CD4-positive, alpha-beta T cell treated with Interleukin-6 for 4 hours (primary cell): ENCODE measurements at regions not wholly inside any gene's neighbourhood (a gene's known extent, or its start where the extent isn't known, plus 50 kb on each side); places are given as distances from the start of the nearest gene placed in this dataset.
"Not testable (repeated sequence)": the region's sequence is repeated elsewhere in the genome, so short reads cannot be mapped to it uniquely, and the experiment has no call there.

ENCODE experiments used
- DNase-seq: peaks from one replicate; pipeline ENCODE4 v3.0.0-alpha.2; 2020; ENCODE audit warnings: mixed read lengths

DNA sequence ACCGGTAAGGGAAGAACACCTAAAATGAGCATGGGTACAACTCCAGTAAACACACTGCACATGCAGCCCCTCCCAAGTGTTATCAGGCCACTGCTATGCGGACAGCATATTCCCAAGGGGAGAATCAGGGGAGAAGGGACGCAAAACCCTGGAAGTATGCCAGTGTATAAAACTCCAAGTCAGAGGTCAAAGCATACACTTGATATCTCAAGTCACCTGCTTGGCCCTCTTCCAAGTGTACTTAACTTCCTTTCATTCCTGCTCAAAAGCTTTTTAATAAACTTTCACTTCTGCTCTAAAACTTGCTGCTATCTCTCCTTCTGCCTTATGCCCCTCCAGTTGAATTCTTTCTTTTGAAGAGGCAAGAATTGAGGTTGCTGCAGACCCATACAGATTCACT lies 408.1 kb downstream of the HTR1A start:
- no peak for DNase-seq

- DNase-seq: no peak
These were observed 409.2 kb downstream of the HTR1A start for GRCh38 chr5:63553073-63553472.

DNA sequence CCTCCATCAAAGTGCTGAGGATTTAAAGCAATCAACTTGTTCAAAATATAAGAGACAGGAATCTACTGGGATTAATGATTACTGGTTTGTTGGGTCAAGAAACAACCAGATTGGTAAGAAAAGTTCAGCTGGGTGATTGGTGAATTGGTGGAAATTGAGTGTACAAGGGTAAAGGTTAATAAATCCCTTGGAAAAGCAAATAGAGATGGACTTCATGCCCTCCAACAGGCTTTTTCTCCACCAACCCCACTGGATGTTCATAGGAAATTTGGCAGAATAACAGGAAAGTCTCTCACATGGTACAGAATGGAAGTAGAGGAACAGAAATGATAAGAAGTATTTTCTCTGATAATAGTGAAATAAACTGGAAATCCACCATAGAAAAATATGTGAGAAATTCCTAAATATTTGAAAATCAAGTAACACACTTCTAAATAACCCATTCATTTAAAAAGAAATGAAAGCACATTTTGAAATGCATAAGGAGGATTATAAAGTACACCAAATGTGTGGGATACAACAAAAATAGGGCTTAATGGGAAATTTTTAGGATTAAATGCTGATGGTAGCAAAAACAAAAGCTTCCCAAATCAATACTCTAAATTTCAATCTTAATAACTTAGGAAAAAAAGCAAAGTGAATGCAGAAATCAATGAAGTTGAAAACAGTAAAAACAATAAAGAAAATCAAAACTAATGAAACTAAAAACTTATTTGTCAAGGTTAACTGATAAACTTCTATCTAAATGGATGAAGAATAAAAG lies 426.2 kb downstream of the HTR1A start:
- DNase-seq: no peak

GRCh38 chr5:63524281-63524680 lies 438.0 kb downstream of the HTR1A start:
- no peak for DNase-seq

- DNase-seq: no peak
These were observed 446.2 kb downstream of the HTR1A start for GRCh38 chr5:63516006-63516405.

DNA sequence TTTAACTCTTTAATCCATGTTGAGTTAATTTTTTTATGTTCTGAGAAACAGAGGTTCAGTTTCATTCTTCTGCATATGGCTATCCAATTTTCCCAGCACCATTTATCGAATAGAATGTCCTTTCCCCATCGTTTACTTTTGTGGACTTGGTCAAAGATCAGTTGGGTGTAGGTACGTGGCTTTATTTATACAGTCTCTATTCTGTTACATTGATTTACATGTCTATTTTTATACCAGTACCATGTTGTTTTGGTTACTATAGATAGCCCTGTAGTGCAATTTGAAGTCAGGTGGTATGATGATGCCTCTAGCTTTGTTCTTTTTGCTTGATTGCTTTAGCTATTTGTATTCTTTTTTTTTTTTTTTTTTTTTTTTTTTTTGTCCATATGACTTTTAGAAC lies 462.0 kb downstream of the HTR1A start:
- DNase-seq: no peak

DNA sequence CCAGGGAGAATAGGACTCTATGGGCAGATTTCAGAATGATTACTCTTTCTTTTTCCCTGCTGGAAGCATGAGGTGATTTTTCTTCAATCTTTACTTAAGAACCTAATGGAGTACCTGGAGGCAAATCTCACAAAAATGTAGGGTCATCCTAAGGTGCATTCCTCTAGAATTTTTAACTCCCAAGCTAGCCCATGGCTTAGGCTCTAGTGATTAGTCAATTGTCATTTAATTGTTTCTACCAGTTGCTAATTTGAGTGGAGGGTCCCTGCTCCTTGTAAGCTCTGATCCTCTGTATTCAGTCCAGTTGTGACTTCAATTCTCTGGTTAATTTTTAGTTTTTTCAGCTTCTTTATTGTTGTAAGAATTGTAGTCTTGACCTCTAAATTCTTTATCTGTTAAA lies 467.0 kb downstream of the HTR1A start:
- no peak for DNase-seq

DNA sequence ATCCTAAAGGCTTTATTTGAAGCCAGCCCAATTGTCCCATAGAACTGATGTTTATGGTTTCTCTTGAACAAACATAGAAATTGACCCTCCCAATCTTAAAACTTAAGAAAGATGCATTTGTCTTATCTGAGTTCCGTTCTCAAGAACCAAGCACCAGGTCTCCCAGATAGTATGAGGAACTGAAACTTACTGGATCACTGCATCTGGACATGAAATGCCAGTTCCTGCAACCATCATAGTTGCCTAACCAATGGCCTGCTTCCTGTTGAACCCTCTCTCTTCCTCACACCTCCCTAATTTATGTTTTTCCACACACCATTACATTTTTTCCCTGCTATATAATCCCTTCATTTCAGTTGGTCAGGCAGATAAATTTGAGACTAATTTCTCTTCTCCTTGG lies 478.9 kb downstream of the HTR1A start:
- no peak for DNase-seq

- no peak for DNase-seq
These were observed 488.8 kb downstream of the HTR1A start for GRCh38 chr5:63473335-63473967.

- DNase-seq: no peak
These were observed 506.0 kb downstream of the HTR1A start for GRCh38 chr5:63456279-63456678.

- no peak for DNase-seq
These were observed 511.1 kb downstream of the HTR1A start for GRCh38 chr5:63451188-63451587.

DNA sequence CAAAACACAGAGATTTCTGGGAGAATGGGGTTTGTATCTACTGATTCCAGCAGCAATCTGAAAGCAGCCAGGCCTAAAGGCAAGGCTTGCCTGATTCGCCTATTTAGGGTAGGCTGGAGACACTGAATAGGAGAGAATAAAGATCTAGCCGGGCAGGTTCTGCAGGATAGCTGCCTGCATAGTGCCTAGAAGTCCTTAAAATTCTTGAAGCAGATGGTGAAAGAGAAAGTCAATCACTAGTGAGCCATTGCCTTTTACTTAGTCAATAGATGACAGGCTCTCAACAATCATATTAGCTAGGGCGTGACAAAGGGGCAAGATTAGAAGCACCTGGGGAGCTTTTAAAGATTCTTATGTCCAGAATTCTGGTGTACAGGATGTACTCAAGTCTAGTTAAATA lies 522.7 kb downstream of the HTR1A start:
- no peak for DNase-seq

DNA sequence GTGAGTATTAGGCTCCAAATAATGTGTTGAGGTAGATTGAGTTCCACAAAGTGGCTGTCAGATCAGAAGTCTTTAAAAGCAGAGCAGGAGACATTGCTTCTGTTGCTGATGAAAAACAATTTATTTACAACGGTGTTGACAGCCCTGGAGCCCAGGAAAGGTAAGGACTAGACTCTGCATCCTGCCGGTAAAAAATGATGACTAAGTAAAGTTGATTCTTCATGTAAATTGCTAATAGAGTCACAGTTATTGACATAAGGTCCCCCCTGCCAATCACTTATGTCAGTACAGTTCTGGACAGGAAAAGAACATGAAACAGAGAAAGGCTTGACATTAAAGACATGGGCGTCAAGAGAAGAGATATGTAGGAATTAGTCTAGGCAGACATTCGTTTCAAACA lies 552.5 kb downstream of the HTR1A start:
- no peak for DNase-seq

DNA sequence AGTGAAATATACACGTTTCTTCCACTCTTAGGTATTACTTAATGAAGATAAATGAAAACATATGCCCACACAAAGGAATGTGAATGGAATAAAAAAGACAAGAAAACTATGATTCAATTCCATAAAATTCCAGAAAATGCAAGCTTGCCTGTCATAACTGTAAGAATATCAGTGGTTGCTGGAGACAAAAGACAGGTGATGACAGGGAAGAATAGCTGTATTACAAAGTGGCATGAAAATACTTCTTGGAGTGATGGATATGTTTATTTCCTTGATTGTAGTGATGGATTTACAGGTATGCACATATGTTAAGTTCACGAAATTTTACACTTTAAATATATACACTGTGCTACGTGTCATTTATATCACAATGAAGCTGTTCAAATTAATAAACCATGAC lies 553.3 kb downstream of the HTR1A start:
- no peak for DNase-seq

DNA sequence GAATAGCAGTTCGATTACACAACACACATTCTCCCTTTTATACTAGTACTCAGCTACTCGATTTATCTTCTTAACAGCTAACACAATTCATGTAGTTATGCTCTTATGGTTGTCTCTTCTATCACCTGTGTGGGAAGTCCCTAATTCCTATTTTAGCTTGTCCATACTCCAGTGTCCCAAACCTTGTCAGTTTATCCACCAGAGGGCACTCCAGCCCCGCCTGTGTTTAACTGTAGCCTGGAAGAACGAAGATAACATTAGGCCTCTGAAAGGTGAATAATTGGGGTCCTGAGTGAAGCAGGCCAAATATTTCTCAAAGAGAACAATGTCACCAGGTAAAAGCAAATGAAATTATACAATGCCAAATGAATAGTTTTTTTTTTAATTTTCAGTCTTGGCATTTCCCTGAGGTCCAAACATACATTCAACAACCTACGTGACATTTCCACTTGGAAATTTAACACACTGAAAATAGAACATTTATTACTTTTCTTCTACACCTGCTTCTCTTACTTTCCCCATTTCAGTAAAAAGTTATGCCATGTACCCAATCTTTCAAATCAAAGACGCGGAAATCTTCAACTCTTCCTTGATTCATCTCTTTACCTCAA lies 560.7 kb downstream of the HTR1A start:
- no peak for DNase-seq

DNA sequence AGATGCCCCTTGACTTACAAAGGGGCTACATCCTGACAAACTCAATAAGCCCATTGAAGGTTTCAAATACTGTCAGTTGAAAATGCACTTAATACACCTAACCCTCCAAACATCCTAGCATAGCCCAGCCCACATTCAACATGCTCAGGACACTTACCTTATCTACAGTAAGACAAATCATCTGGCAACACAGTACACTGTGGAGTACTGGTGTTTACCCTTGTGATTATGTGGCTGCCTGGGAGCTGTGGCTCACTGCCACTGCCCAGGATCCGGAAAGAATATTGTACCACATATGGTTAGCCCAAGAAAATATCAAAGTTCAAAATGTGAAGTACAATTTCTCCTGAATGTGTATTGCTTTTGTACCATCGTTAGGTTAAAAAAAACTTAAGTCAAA lies 562.2 kb downstream of the HTR1A start:
- DNase-seq: no peak

DNA sequence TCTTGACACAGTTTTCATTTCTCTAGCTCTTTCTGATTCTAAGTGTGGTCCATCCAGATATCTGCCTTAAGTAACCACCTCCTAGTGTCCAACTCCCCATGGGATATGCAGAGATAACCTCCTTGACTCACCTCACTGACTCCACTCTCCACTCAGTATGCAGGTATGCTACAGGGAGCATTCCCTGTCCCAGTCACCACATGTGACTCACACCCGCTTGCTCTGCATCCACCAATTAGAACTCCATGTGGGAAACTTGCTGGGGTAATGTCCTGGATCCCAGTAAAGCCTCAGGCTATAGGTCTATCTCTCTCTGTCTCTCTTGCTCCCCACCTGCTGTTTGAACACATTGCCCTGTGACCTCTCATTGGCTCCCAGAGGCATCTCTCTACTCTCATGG lies 563.9 kb downstream of the HTR1A start:
- DNase-seq: no peak

- DNase-seq: not testable (repeated sequence)
These were observed 574.1 kb downstream of the HTR1A start for GRCh38 chr5:63388188-63388587.

DNA sequence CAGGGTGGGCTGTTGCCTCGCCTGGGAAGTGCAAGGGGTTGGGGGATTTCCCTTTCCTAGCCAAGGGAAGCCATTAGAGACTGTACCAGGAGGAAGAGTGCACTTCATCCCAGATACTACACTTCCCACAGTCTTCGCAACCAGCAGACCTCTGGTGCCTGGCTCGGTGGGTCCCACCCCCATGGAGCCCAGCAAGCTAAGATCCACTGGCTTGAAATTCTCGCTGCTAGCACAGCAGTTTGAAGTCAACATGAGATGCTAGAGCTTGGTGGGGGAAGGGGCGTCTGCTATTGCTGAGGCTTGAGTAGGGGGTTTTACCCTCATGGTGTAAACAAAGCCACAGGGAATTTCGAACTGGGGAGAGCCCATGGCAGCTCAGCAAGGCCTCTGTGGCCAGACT lies 586.4 kb downstream of the HTR1A start:
- DNase-seq: no peak

GRCh38 chr5:63374085-63374484 lies 588.2 kb downstream of the HTR1A start:
- no peak for DNase-seq

DNA sequence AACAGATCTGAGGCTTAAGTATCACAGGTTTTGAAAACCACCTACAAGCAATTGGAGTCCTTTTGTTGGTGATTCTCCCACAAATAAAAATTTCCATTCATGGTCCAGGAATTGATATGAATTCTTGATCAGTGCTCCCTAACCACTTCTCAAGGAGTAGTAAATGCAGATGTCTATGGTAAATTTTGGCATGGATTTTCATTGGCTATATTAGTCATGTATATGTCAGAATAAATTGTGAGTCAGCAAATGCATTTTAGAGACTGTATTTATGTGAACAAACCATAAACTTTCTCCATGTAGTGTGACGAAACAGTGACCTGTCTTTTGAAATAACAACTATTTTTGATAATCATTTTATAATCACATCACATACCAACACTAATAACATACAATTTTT lies 611.1 kb downstream of the HTR1A start:
- DNase-seq: no peak

- DNase-seq: no peak
These were observed 615.8 kb downstream of the HTR1A start for GRCh38 chr5:63346451-63346850.

- DNase-seq: no peak
These were observed 620.8 kb downstream of the HTR1A start for GRCh38 chr5:63341442-63341841.

DNA sequence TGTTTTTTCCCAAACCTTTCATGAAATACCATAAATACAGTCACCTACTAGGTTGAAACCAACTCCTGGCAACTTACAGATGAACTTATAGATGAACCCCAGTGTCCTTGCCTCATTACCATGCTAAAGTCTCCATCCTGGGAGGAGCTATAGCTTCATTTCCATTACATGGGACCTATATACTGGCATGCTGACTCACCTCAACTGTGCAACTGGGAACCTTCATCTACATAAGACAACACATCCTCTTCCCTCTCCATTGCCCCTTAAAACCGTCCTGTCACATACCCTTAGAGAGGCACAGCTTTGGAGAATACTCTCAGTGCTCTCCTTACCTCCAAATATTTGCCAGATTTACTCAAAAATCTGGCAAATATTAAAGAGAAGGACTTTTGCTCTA lies 638.3 kb downstream of the HTR1A start:
- DNase-seq: no peak
